ENCODE measurements at regions not wholly inside any gene's neighbourhood (a gene's known extent, or its start where the extent isn't known, plus 50 kb on each side); places are given as distances from the start of the nearest gene placed in this dataset.
A peak's percentile ranks its signal among the peaks of the same experiment; 100 is the strongest.

- H3K27ac ChIP-seq: no peak overlapping the region
- H3K9ac ChIP-seq: no peak overlapping the region
- no peak overlapping the region for H3K4me2 ChIP-seq
- no peaks in the 10 kb centered on the region for H3K27me3 ChIP-seq (ENCODE audit: insufficient read depth, low read depth)
- H3K4me1 ChIP-seq (ENCODE audit: low read depth, poor library complexity, severe bottlenecking): no peaks in the 10 kb centered on the region
- no peak overlapping the region for H2AFZ ChIP-seq (ENCODE audit: low read depth)
- H3K4me3 ChIP-seq (IDR thresholded peaks at IDR 0.05; ENCODE audit: insufficient read depth, low read depth, low read length): no peak overlapping the region
- H4K20me1 ChIP-seq (ENCODE audit: insufficient read depth): no peaks in the 10 kb centered on the region
- H3K36me3 ChIP-seq (ENCODE audit: insufficient read depth): no peaks in the 10 kb centered on the region
- H3K79me2 ChIP-seq (ENCODE audit: insufficient read depth, low read depth): no peaks in the 10 kb centered on the region
- no peak for TF ChIP-seq CTCF (conservative IDR thresholded peaks at IDR 0.05; ENCODE audit: low read depth, low read length)
Observed at GRCh38 chr4:180726611-180727010, 1516.6 kb upstream of the TENM3 start.

- Histone ChIP-seq H3K27me3 (ENCODE audit: insufficient read depth, low read depth) (no peaks in the 10 kb centered on the region), H3K4me2 (no peak overlapping the region), H3K79me2 (ENCODE audit: insufficient read depth, low read depth) (no peaks in the 10 kb centered on the region), H3K4me1 (ENCODE audit: low read depth, poor library complexity, severe bottlenecking) (peaks cover 7% of the 10 kb centered on the region), H3K4me3 (IDR thresholded peaks at IDR 0.05; ENCODE audit: insufficient read depth, low read depth, low read length) (no peak overlapping the region), H3K36me3 (ENCODE audit: insufficient read depth) (no peaks in the 10 kb centered on the region), H4K20me1 (ENCODE audit: insufficient read depth) (no peaks in the 10 kb centered on the region), H2AFZ (ENCODE audit: low read depth) (no peak overlapping the region), H3K9ac (no peak overlapping the region), H3K27ac (no peak overlapping the region)
- no peak for TF ChIP-seq CTCF (conservative IDR thresholded peaks at IDR 0.05; ENCODE audit: low read depth, low read length)
Observed at GRCh38 chr4:180727478-180727877, 1515.7 kb upstream of the TENM3 start.

- Histone ChIP-seq H3K27ac (peak overlapping the region; percentile 64), H3K4me2 (peak overlapping the region; percentile 71), H3K27me3 (ENCODE audit: insufficient read depth, low read depth) (no peaks in the 10 kb centered on the region)
Observed at GRCh38 chr4:180734753-180735432, 1508.3 kb upstream of the TENM3 start.

GRCh38 chr4:180741703-180742102, 1501.5 kb upstream of the TENM3 start:
- no peaks in the 10 kb centered on the region for H3K27me3 ChIP-seq (ENCODE audit: insufficient read depth, low read depth)
- H3K79me2 ChIP-seq (ENCODE audit: insufficient read depth, low read depth): no peaks in the 10 kb centered on the region
- H3K4me2 ChIP-seq: no peak overlapping the region
- no peak overlapping the region for H3K4me3 ChIP-seq (IDR thresholded peaks at IDR 0.05; ENCODE audit: insufficient read depth, low read depth, low read length)
- H3K9ac ChIP-seq: no peak overlapping the region
- H3K27ac ChIP-seq: no peak overlapping the region
- TF ChIP-seq CTCF (conservative IDR thresholded peaks at IDR 0.05; ENCODE audit: low read depth, low read length): no peak
- H3K4me1 ChIP-seq (ENCODE audit: low read depth, poor library complexity, severe bottlenecking): peaks cover 3% of the 10 kb centered on the region
- H4K20me1 ChIP-seq (ENCODE audit: insufficient read depth): no peaks in the 10 kb centered on the region
- H3K36me3 ChIP-seq (ENCODE audit: insufficient read depth): no peaks in the 10 kb centered on the region
- no peak overlapping the region for H2AFZ ChIP-seq (ENCODE audit: low read depth)

More at GRCh38 chr4:180734753-180735432, 1508.3 kb upstream of the TENM3 start:
- Histone ChIP-seq H2AFZ (ENCODE audit: low read depth) (peak overlapping the region; percentile 25; the same call in 1 of the 2 replicates), H3K4me1 (ENCODE audit: low read depth, poor library complexity, severe bottlenecking) (peaks cover 53% of the 10 kb centered on the region), H3K36me3 (ENCODE audit: insufficient read depth) (no peaks in the 10 kb centered on the region), H3K9ac (no peak overlapping the region; the same call in 1 of the 2 replicates), H3K4me3 (IDR thresholded peaks at IDR 0.05; ENCODE audit: insufficient read depth, low read depth, low read length) (no peak overlapping the region), H4K20me1 (ENCODE audit: insufficient read depth) (no peaks in the 10 kb centered on the region), H3K79me2 (ENCODE audit: insufficient read depth, low read depth) (no peaks in the 10 kb centered on the region)
- no peak for TF ChIP-seq CTCF (conservative IDR thresholded peaks at IDR 0.05; ENCODE audit: low read depth, low read length)

Measured in KMS-11 (cell line).